Immature natural killer cell (primary cell): ENCODE measurements at regions not wholly inside any gene's neighbourhood (a gene's known extent, or its start where the extent isn't known, plus 50 kb on each side); places are given as distances from the start of the nearest gene placed in this dataset.
"Not testable (repeated sequence)": the region's sequence is repeated elsewhere in the genome, so short reads cannot be mapped to it uniquely, and the experiment has no call there.

ENCODE experiments used
- DNase-seq, 3 donors: peaks; one replicate each; pipeline ENCODE4 v3.0.0; 2022; ENCODE audit warnings: mixed read lengths in 1 of 3
- H3K27ac Mint-ChIP-seq, 6 donors: one replicate each; pipeline ENCODE4 v1.8.0; 2020; ENCODE audit warnings: mixed read lengths in 6 of 6, mild to moderate bottlenecking in 5 of 6, inconsistent platforms in 4 of 6, moderate library complexity in 3 of 6
- H3K27me3 Mint-ChIP-seq, 3 donors: one replicate each; pipeline ENCODE4 v1.8.0; 2020 to 2021; ENCODE audit warnings: low read depth in 3 of 3, mild to moderate bottlenecking in 3 of 3, mixed read lengths in 3 of 3, moderate library complexity in 3 of 3, inconsistent platforms in 1 of 3
- H3K36me3 Mint-ChIP-seq, 3 donors: one replicate each; pipeline ENCODE4 v1.8.0; 2020; ENCODE audit warnings: mixed read lengths in 3 of 3, inconsistent platforms in 2 of 3, mild to moderate bottlenecking in 2 of 3
- H3K4me1 Mint-ChIP-seq, 2 donors: one replicate each; pipeline ENCODE4 v1.8.0; 2020; ENCODE audit warnings: inconsistent platforms in 2 of 2, mild to moderate bottlenecking in 2 of 2, mixed read lengths in 2 of 2, moderate library complexity in 1 of 2
- H3K4me3 Mint-ChIP-seq, 5 donors: one replicate each; pipeline ENCODE4 v1.8.0; 2020; ENCODE audit warnings: mild to moderate bottlenecking in 5 of 5, mixed read lengths in 5 of 5, inconsistent platforms in 3 of 5, moderate library complexity in 3 of 5
- H3K9me3 Mint-ChIP-seq, 6 donors: one replicate each; pipeline ENCODE4 v1.8.0; 2020; ENCODE audit warnings: mild to moderate bottlenecking in 6 of 6, mixed read lengths in 6 of 6, inconsistent platforms in 4 of 6, moderate library complexity in 3 of 6

DNA sequence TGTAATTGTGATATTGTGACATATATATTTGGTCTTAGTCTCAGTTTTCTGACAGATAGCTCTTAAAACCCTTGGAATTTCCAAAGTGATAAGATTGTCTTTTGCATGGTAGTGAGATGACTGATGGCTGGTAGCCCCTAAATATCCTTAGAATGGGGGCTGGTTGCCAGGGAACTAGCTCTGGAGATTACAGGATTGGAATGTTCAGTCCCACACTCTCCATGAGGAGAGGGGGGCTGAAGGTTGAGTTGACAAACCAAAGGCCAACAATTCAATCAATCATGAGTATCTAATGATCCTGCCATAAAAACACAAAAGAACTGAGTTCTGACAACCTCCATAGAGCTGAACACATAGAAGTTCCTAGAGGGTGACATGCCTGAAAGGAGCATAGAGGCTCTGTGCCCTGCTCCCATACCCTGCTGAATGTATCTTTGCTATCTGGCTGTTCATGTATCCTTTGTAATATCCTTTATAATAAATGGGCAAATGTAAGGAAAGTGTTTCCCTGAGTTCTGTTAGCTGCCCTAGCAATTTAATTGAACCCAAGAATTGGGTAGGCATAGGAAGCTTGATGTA is 1680.3 kb upstream of the PIK3C3 start:
- H3K4me1 Mint-ChIP-seq, result no peaks in the 10 kb centered on the region
- no peak overlapping the region for H3K27ac Mint-ChIP-seq

DNA sequence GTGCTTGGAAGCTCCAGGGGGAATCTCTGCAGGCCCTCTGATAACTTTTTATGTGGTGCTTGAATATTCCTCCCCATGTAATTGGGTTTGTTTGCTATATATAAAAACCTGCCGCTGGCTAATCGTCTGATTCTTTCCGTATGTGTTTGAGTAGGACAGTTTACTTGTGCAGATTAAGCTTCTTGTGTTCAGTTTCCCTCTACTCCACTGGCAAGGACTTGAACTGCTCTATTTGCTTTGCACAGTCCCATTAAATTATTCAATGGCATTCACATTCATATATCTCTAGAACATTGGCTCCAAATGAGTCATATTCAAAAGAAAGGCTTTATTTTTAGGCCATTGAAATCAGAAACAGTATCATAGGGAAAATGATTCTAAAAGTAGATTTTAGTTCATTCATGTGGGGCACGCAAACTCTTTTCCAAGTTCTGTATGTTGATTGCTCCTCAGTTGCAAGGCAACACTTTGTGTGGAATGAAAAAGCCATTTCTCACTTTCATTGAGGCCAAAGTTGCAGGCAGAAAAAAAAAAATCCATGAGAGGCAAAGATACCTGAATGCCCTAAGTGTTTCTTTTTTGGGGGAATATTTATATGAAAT is 1682.3 kb upstream of the PIK3C3 start:
- Mint-ChIP-seq H3K36me3 (peaks cover 0 to 5% (median 0%) of the 10 kb centered on the region in 3 donors), H3K4me1 (no peaks in the 10 kb centered on the region), H3K9me3 (peaks cover 6 to 47% (median 19%) of the 10 kb centered on the region in 6 donors), H3K4me3 (no peak overlapping the region), H3K27me3 (peaks cover 0 to 1% (median 0%) of the 10 kb centered on the region in 3 donors), H3K27ac (no peak overlapping the region)
- DNase-seq, result no peak

More for the DNA sequence above, 1680.3 kb upstream of the PIK3C3 start:
- Mint-ChIP-seq H3K9me3 (peaks cover 0 to 43% (median 19%) of the 10 kb centered on the region in 6 donors), H3K4me3 (no peak overlapping the region), H3K36me3 (peaks cover 0 to 5% (median 0%) of the 10 kb centered on the region in 3 donors), H3K27me3 (no peaks in the 10 kb centered on the region)
- no peak for DNase-seq

DNA sequence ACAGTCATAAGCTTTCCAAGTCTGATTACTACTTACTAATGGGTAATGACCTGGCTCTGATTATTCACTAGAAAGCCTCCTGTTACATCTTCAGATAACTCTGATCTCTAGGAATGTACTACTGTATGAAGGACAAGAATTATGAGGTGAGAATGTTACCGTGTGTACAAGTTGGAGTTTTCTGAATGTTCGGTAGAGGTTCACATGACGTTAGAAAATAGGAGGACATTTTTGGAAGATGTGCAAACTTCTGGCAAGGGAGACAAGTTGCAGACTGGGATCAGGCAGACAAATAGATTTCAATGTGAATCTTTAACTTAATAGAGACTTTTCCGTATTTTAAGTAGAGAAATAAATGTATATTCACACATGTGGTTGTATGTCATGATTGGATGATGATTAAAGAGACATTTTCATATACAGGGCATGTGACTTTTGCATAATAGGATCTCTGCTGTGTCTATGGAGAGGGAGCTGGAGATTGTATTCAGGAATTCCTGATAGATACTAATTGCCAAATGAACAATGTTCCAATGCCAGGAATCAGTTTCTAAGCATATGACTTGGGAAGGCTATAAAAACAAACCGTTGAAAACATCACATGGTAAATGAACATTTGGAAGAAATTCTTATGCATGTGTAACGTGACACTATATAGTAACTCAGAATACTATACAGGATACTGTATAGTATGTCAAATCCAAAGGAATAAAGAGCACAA is 1695.8 kb upstream of the PIK3C3 start:
- no peak for DNase-seq
- Mint-ChIP-seq H3K27ac (no peak overlapping the region), H3K36me3 (no peaks in the 10 kb centered on the region), H3K9me3 (peaks cover 2 to 70% (median 30%) of the 10 kb centered on the region in 6 donors), H3K4me3 (no peak overlapping the region), H3K27me3 (peaks cover 0 to 4% (median 0%) of the 10 kb centered on the region in 3 donors), H3K4me1 (no peaks in the 10 kb centered on the region)

DNA sequence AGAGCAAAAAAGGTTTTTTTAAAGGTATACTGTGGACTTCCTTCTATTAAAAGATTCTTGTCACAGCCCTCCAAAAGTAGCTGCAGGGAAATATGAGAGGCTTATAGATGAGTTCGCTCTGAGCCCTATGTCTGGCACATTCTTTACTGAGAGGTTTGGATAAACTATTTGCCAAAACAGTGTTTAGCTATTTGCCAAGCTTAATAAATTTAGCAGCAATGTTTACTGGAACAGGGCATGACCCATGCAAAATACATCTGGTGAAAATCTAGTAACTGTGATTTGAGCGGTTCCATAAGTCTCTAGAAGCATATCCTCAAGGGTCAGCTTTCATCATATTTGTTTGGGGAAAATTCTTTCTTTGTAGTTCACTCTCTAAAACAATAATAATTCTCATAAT is 1696.7 kb upstream of the PIK3C3 start:
- no peaks in the 10 kb centered on the region for H3K4me1 Mint-ChIP-seq
- H3K4me3 Mint-ChIP-seq, result no peak overlapping the region
- no peak overlapping the region for H3K27ac Mint-ChIP-seq
- peaks cover 4 to 64% (median 30%) of the 10 kb centered on the region in 6 donors for H3K9me3 Mint-ChIP-seq
- H3K36me3 Mint-ChIP-seq, result no peaks in the 10 kb centered on the region
- H3K27me3 Mint-ChIP-seq, result peaks cover 0 to 4% (median 0%) of the 10 kb centered on the region in 3 donors
- no peak for DNase-seq

DNA sequence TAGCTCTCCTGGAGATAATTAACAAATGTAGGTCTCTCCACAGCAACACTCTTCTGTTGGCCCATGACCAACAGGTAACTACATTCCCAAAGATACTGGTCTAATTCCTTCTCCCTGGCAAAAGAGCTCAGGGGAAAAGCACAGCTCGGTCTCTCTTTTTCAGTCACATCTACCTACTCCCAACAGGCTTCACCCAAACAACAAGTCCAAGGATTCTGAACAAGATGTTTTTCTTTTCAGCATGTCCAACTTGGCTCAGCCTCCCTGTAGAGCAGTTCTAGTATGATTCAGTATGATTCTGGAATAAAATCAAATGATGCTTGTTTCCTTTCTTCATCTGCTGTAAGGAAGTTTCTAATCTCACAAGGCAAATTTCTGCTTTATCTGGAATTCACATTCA is 1704.8 kb upstream of the PIK3C3 start:
- H3K4me1 Mint-ChIP-seq, result no peaks in the 10 kb centered on the region
- H3K27me3 Mint-ChIP-seq, result no peaks in the 10 kb centered on the region
- no peaks in the 10 kb centered on the region for H3K36me3 Mint-ChIP-seq
- no peak for DNase-seq
- H3K4me3 Mint-ChIP-seq, result no peak overlapping the region
- H3K9me3 Mint-ChIP-seq, result peaks cover 2 to 40% (median 25%) of the 10 kb centered on the region in 6 donors
- H3K27ac Mint-ChIP-seq, result no peak overlapping the region

DNA sequence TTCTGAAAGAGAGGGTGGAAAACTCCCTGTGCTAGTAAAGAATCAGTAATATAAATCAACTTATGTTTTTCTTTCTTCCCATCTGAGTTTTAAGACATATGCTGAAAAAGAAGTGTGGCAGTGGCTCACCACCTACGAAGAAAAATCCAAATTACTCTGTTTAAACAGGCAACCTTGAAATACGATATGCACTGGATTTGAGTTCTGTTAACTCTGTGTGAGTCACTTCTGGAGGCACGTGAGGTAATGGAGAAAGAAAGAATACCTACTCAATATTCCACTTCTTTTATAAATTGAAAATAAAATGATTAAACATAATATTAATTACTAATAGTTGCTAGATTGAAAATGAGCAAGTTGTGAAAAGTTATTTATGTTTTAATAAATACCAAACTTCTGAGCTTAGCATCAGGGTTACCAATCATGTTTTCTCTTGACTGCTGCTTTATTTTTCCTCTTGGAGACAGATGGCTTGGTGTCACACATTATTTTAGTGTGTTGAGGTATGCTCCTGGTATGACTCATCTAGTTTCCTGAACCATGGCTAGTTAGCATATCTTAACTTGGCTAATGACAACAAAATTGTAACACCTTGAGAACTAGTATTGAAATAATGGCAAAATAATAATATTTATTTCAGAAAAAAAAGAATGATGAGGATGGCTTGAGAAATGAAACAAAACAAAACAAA is 1705.5 kb upstream of the PIK3C3 start:
- H3K9me3 Mint-ChIP-seq, result peaks cover 2 to 41% (median 23%) of the 10 kb centered on the region in 6 donors
- H3K27me3 Mint-ChIP-seq, result no peaks in the 10 kb centered on the region
- H3K36me3 Mint-ChIP-seq, result no peaks in the 10 kb centered on the region

DNA sequence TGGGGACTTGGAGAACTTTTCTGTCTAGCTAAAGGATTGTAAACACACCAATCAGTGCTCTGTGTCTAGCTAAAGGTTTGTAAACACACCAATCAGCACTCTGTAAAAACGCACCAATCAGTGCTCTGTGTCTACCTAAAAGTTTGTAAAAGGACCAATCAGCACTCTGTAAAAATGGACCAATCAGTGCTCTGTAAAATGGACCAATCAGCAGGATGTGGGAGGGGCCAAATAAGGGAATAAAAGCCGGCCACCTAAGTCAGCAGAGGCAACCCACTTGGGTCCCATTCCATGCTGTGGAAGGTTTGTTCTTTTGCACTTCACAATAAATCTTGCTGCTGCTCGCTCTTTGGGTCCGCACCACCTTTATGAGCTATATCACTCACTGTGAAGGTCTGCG is 1709.4 kb upstream of the PIK3C3 start:
- not testable (repeated sequence) for H3K27ac Mint-ChIP-seq, H3K4me3 Mint-ChIP-seq, DNase-seq, H3K27me3 Mint-ChIP-seq, H3K36me3 Mint-ChIP-seq, H3K4me1 Mint-ChIP-seq
- peaks cover 0 to 35% (median 21%) of the 10 kb centered on the region in 6 donors for H3K9me3 Mint-ChIP-seq

More for the DNA sequence above, 1705.5 kb upstream of the PIK3C3 start:
- Mint-ChIP-seq H3K4me3 (no peak overlapping the region), H3K27ac (no peak overlapping the region), H3K4me1 (no peaks in the 10 kb centered on the region)
- no peak for DNase-seq

DNA sequence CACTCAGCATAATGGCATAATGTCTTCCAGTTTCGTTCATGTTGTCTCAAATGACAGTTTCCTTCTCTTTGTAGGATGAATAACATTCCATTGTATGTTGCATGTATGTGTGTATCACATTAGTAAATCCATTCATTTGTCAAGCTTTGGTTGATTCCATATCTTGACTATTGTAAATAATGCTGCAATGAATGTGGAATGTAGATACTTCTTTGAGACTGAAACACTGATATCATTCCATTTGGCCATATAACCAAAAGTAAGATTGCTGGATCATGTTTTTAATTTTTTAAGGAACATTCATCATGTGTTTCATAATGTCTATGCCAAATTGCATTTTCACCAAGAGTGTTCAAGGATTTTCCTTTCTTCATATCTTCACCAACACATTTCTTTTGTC is 1711.4 kb upstream of the PIK3C3 start:
- no peak overlapping the region for H3K4me3 Mint-ChIP-seq
- DNase-seq, result no peak
- H3K36me3 Mint-ChIP-seq, result no peaks in the 10 kb centered on the region
- H3K27me3 Mint-ChIP-seq, result no peaks in the 10 kb centered on the region
- no peaks in the 10 kb centered on the region for H3K4me1 Mint-ChIP-seq
- peaks cover 0 to 27% (median 13%) of the 10 kb centered on the region in 6 donors for H3K9me3 Mint-ChIP-seq
- H3K27ac Mint-ChIP-seq, result no peak overlapping the region

DNA sequence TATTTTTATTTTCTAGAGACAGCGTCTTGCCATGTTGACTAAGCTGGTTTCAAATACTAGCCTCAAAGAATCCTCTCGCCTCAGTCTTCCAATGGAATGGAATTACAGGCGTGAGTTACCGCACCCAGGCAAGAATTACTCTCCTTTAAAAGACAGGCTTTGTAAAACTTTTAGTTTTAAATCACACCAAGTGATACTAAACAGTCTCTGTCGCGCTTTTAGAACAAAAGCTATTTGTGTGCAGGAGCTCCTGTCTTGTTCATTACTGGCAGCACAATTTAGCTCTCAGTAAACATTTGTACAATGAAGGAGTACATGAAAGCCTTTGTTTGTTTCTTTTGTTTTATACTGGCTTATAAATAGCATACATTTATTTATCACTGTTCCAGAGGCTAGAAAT is 1719.2 kb upstream of the PIK3C3 start:
- no peaks in the 10 kb centered on the region for H3K36me3 Mint-ChIP-seq
- H3K4me1 Mint-ChIP-seq, result no peaks in the 10 kb centered on the region
- H3K9me3 Mint-ChIP-seq, result peaks cover 1 to 31% (median 11%) of the 10 kb centered on the region in 6 donors
- no peak overlapping the region for H3K27ac Mint-ChIP-seq
- H3K4me3 Mint-ChIP-seq, result no peak overlapping the region
- H3K27me3 Mint-ChIP-seq, result no peaks in the 10 kb centered on the region
- DNase-seq, result no peak

DNA sequence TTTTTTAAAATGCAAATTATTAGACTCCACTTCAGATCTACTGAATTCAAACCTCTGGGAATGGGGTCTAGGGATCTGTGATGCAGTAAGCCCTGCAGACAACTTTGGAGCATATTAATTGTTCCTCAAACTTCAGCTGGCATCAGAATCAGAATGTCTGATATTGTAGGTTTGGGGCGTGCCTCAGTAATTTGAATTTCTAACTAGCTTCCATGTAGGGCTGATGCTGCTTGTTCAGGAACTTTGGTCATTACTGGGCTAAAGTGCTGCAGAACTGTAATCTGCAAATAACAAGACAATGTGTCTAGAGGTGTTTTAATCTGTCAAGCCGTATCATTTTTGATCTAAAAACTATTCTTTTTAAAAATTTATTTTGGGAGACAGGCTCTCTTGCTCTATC is 1719.7 kb upstream of the PIK3C3 start:
- Mint-ChIP-seq H3K36me3 (no peaks in the 10 kb centered on the region), H3K4me1 (no peaks in the 10 kb centered on the region), H3K27me3 (no peaks in the 10 kb centered on the region), H3K27ac (no peak overlapping the region), H3K4me3 (no peak overlapping the region), H3K9me3 (peaks cover 3 to 28% (median 13%) of the 10 kb centered on the region in 6 donors)
- DNase-seq, result no peak

DNA sequence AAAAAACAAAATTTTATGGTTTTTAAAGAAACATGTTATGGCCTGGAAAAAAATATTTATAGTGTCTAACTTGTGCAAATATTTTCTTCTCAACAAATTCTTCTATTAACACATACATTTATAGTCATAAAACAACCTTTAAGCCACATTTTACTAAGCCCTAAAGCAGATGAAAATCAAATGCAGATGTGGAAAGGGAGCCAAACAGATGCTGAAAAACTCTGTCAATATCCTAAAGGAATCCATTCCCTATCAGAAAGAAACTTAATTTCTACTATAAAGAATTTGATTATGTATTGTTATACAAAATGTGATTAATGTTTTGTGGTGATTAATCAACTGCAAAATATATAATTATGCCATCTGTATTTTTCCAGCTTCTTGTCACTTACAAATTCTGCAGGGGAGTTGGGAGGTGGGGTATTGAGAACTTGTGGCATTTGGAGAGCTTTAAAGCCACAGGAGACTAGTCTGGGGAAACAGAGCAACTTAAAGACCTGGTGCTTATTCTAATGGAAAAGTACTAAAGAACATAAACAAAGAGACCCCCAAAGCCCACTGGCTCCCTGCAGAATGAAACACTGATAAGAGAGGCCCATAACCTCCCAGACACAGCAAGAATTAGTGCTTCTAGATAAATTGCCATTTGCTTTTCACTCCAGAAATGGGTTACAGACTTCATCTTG is 1721.0 kb upstream of the PIK3C3 start:
- H3K27me3 Mint-ChIP-seq, result no peaks in the 10 kb centered on the region
- no peak overlapping the region for H3K4me3 Mint-ChIP-seq
- no peaks in the 10 kb centered on the region for H3K4me1 Mint-ChIP-seq
- no peaks in the 10 kb centered on the region for H3K36me3 Mint-ChIP-seq
- peaks cover 3 to 28% (median 14%) of the 10 kb centered on the region in 6 donors for H3K9me3 Mint-ChIP-seq
- no peak for DNase-seq
- no peak overlapping the region for H3K27ac Mint-ChIP-seq

DNA sequence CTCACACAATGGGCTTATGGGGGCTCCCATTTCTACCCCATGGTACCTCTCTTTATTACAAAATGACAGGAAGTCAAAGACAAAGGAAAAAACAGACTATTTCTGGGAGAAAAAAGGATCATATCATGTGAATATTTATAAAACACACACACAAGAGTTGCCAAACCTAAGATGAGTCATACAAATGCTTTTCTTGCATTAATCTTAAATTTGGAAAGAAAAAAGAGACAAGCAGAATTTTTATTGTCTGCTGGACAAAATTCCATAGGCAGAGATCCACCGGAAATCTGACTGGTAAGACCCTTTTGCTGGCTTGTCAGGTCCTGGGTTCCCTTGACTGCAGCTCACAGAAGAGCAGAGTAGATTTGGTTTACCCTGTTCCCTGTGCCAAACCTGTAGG is 1732.3 kb upstream of the PIK3C3 start:
- no peak overlapping the region for H3K27ac Mint-ChIP-seq
- no peaks in the 10 kb centered on the region for H3K27me3 Mint-ChIP-seq
- H3K4me3 Mint-ChIP-seq, result no peak overlapping the region
- DNase-seq, result no peak
- no peaks in the 10 kb centered on the region for H3K4me1 Mint-ChIP-seq
- peaks cover 3 to 57% (median 18%) of the 10 kb centered on the region in 6 donors for H3K9me3 Mint-ChIP-seq
- no peaks in the 10 kb centered on the region for H3K36me3 Mint-ChIP-seq

DNA sequence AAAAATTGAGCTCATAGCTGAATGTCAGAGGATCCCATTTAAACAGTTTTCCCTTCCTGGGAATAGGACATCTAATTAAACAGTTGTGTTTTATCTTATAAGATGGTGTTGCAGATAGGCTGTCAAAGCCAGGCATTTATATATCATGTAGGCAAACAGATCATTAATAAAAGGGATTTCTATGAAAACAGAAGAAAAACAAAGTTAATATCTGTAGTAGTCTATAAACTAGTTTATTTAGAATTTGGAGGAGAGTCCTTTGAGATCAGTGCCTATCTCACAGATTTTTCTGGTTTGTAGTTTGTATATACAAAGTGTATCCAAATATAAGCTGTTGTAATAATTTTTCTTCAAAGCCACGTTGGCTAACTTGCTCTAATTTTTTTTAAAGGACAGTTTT is 1738.2 kb upstream of the PIK3C3 start:
- no peak for DNase-seq
- Mint-ChIP-seq H3K4me3 (no peak overlapping the region), H3K4me1 (no peaks in the 10 kb centered on the region), H3K27ac (no peak overlapping the region), H3K9me3 (peaks cover 2 to 44% (median 12%) of the 10 kb centered on the region in 6 donors), H3K27me3 (peaks cover 0 to 1% (median 0%) of the 10 kb centered on the region in 3 donors), H3K36me3 (no peaks in the 10 kb centered on the region)
